ENCODE measurements at regions not wholly inside any gene's neighbourhood (a gene's known extent, or its start where the extent isn't known, plus 50 kb on each side); places are given as distances from the start of the nearest gene placed in this dataset.

GRCh38 chr7:115475761-115476385 is 554.0 kb downstream of the MDFIC start:
- no peak for TF ChIP-seq CTCF (IDR thresholded peaks at IDR 0.05)
- peaks cover 11% of the 10 kb centered on the region for H3K27me3 Mint-ChIP-seq (ENCODE audit: low read depth, poor library complexity)
- H3K27ac Mint-ChIP-seq: peak overlapping the region; percentile 1
- H3K4me3 Mint-ChIP-seq: peak overlapping the region; percentile 68
- H3K9me3 Mint-ChIP-seq: no peaks in the 10 kb centered on the region
- DNase-seq: peak; percentile 13
- H3K36me3 Mint-ChIP-seq (ENCODE audit: low read depth): no peaks in the 10 kb centered on the region
- H3K4me1 Mint-ChIP-seq: peaks cover 14% of the 10 kb centered on the region

GRCh38 chr7:115475206-115475605 is 553.3 kb downstream of the MDFIC start:
- Mint-ChIP-seq H3K9me3 (no peaks in the 10 kb centered on the region), H3K36me3 (ENCODE audit: low read depth) (no peaks in the 10 kb centered on the region), H3K27me3 (ENCODE audit: low read depth, poor library complexity) (peaks cover 11% of the 10 kb centered on the region), H3K4me3 (peak overlapping the region; percentile 25), H3K27ac (no peak overlapping the region), H3K4me1 (peaks cover 14% of the 10 kb centered on the region)
- DNase-seq: no peak
- no peak for TF ChIP-seq CTCF (IDR thresholded peaks at IDR 0.05)

GRCh38 chr7:115474137-115474536 is 552.2 kb downstream of the MDFIC start:
- Mint-ChIP-seq H3K9me3 (no peaks in the 10 kb centered on the region), H3K36me3 (ENCODE audit: low read depth) (no peaks in the 10 kb centered on the region), H3K27me3 (ENCODE audit: low read depth, poor library complexity) (peaks cover 11% of the 10 kb centered on the region), H3K4me1 (peaks cover 14% of the 10 kb centered on the region), H3K4me3 (no peak overlapping the region), H3K27ac (no peak overlapping the region)
- no peak for DNase-seq
- no peak for TF ChIP-seq CTCF (IDR thresholded peaks at IDR 0.05)

GRCh38 chr7:115471891-115472290 is 550.0 kb downstream of the MDFIC start:
- Mint-ChIP-seq H3K4me3 (no peak overlapping the region), H3K27me3 (ENCODE audit: low read depth, poor library complexity) (peaks cover 4% of the 10 kb centered on the region), H3K9me3 (no peaks in the 10 kb centered on the region), H3K36me3 (ENCODE audit: low read depth) (no peaks in the 10 kb centered on the region), H3K4me1 (peaks cover 11% of the 10 kb centered on the region), H3K27ac (no peak overlapping the region)
- no peak for DNase-seq
- no peak for TF ChIP-seq CTCF (IDR thresholded peaks at IDR 0.05)

- no peak for TF ChIP-seq CTCF (IDR thresholded peaks at IDR 0.05)
- Mint-ChIP-seq H3K27ac (no peak overlapping the region), H3K4me3 (no peak overlapping the region), H3K9me3 (no peaks in the 10 kb centered on the region), H3K4me1 (no peaks in the 10 kb centered on the region), H3K27me3 (ENCODE audit: low read depth, poor library complexity) (peaks cover 3% of the 10 kb centered on the region), H3K36me3 (ENCODE audit: low read depth) (no peaks in the 10 kb centered on the region)
- DNase-seq: no peak
Observed at GRCh38 chr7:115462301-115463015, 540.6 kb downstream of the MDFIC start.

- peaks cover 5% of the 10 kb centered on the region for H3K4me1 Mint-ChIP-seq
- no peak overlapping the region for H3K27ac Mint-ChIP-seq
- TF ChIP-seq CTCF (IDR thresholded peaks at IDR 0.05): no peak
- no peak overlapping the region for H3K4me3 Mint-ChIP-seq
- H3K36me3 Mint-ChIP-seq (ENCODE audit: low read depth): no peaks in the 10 kb centered on the region
- no peak for DNase-seq
- no peaks in the 10 kb centered on the region for H3K9me3 Mint-ChIP-seq
- no peaks in the 10 kb centered on the region for H3K27me3 Mint-ChIP-seq (ENCODE audit: low read depth, poor library complexity)
Observed at GRCh38 chr7:115449689-115450088, 527.8 kb downstream of the MDFIC start.

Data from nephron progenitor cell (in vitro differentiated cells).